ENCODE measurements at regions not wholly inside any gene's neighbourhood (a gene's known extent, or its start where the extent isn't known, plus 50 kb on each side); places are given as distances from the start of the nearest gene placed in this dataset.
"Not testable (repeated sequence)": the region's sequence is repeated elsewhere in the genome, so short reads cannot be mapped to it uniquely, and the experiment has no call there.

DNA sequence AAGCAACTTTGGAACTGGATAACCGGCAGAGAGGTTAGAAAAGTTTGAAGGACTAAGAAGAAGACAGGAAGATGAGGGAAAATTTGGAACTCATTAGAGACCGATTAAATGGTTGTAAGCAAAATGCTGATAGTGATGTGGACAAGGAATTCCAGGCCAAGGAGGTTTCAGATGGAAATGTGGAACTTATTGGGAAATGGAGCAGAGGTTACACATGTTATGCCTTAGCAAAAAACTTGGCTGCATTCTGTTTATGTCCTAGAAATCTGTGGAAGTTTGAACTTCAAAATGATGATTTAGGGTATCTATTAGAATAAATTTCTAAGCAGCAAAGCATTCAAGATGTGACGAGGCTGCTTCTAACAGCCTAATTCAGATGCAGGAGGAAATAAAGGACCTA lies 675.1 kb upstream of the SYT4 start:
- no peak for DNase-seq (ENCODE audit: low spot score)

DNA sequence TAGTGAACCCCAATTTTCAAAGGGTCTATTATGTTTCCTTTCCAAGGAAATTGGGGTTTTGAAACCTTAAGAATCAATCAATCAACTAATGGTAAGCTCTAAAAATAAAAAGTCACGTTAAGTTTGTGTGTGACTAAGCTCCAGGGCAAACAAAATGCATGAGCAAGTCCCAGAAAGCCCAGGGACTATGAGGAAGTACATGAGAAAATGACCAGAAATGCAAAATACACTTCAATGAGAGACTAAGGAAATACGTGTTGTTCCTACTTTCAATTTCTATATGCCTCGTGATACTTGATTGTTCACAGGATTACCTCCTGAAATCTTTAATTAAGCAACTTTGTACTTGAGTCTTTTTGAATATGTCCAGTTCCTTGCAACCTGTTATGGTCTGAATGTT lies 684.4 kb upstream of the SYT4 start:
- no peak for DNase-seq (ENCODE audit: low spot score)

DNA sequence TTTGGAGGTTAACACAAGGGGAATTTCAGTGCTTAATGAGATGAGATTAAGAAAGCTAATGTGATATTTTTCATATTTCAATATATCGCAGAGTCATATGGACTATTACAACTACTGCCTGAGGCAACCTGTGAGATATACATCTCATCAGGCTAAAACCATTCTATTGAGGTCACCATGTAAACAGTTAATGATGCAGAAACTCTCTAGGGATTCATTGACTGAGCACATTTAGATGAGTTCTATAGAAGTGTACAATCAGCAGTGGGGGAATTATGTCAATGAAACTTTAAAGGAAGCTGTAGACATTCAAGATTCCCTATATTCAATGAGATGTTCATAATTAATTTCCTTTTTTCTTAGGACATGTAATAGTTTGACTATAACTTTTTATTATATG lies 687.4 kb upstream of the SYT4 start:
- no peak for DNase-seq (ENCODE audit: low spot score)

DNA sequence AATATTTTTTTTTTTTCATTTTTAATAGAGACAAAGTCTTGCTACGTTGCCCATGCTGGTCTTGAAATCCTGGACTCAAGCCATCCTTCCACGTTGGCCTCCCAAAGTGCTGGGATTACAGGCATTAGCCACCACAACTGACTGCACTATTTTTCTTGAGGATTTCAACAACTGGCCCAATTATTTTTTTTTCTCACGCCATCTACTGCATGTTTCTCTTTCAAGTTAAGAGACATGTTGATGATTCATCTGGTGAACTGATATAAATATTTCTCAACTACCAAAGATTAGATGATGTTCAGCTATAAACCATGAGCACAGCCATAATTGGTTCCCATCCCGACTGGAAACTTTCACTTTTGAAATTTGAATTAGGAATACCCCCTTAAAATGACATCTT lies 688.4 kb upstream of the SYT4 start:
- no peak for DNase-seq (ENCODE audit: low spot score)

DNA sequence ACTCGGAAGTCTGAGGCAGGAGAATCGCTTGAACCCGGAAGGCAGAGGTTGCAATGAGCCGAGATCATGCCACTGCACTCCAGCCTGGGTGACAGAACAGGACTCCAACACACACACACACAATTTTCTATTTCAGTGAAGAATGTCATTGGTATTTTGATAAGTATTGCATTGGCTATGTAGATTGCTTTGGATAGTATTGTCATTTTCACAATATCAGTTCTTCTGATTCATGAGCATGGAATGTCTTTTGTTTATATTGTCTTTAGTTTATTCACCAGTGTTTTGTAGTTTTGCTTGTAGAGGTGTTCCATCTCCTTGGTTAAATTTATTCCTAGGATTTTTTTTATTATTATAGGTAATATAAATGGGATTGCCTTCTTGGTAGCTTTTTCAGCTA lies 693.4 kb upstream of the SYT4 start:
- no peak for DNase-seq (ENCODE audit: low spot score)

DNA sequence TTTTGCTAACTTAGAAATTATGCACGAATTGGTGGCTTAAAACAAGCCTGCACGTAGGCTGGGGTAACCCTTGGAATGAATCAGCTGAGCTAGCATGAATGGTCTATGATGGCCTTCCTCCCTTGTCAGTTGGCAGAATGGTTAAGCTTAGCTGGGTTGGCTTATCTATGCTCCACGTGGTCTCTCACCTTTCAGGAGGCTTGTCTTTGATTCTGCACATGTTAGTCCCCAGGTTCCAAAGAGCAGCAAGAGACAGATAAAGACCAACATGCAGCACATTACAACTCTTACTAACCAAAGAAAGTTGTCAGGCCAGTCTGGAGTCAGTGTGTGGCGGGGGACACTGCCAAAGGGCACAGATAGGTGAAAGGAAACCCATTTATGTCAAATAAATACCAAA lies 700.9 kb upstream of the SYT4 start:
- no peak for DNase-seq (ENCODE audit: low spot score)

DNA sequence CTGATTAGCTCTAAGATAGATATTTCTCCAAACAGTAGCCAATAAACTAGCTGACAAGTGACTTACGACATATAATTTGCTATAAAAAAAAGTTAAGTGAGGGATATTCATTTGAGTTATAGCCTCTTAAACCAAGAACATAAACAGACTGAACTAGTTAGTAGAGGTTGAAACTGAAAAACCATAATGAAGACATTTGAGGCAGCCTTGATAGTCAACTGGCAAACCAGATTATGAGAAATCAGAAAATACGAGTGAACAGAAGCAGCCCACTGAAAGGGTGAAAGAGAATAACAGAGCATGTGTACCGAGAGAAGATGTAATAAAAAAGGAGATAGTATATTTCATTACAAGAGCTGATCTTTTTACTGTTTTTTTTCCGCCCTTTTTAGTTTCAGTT lies 698.1 kb upstream of the SETBP1 start:
- DNase-seq (ENCODE audit: low spot score), result no peak

DNA sequence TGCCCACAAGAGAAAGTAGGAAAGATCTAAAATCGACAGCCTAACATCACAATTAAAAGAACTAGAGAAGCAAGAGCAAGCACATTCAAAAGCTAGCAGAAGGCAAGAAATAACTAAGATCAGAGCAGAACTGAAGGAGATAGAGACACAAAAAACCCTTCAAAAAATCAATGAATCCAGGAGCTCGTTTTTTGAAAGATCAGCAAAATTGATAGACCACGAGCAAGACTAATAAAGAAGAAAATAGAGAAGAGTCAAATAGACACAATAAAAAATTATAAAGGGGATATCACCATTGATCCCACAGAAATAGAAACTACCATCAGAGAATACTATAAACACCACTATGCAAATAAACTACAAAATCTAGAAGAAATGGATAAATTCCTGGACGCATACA lies 693.6 kb upstream of the SETBP1 start:
- DNase-seq (ENCODE audit: low spot score), result not testable (repeated sequence)

DNA sequence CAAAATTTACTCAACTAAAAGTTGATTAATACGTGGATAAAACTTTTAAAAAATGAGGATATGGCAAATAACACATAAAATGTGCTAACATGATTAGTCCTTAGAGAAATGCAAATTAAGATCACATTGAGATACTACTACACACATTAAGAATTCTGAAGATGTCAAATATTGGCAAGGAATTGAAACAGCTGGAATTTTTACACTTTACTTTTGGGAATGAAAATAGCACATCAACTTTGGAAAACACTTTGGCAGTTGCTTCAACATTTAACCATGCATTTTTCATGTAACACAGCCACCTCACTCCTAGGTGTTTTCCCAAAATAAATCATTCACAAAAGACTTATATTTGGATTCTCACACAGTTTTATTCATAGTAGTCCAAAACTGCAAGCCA lies 687.9 kb upstream of the SETBP1 start:
- no peak for DNase-seq (ENCODE audit: low spot score)

DNA sequence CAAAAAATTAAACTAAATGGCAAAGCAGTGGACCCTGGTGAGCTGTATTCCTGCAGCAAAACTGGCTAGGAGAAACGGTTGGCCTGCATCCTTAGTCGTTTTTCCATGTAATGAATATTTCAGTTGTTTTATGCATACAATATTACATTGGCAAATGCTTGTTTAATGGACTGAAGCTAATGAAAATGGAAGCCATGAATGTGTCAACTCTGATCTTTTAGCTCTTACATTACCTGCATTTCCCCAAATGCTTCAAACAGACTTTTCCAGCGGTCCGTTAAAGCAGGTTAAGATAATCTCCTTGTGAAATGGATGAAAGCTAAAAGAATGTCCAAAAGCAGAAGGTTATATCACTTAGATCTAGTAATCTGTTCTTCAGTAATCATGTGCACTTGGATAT lies 686.3 kb upstream of the SETBP1 start:
- DNase-seq (ENCODE audit: low spot score), result no peak

DNA sequence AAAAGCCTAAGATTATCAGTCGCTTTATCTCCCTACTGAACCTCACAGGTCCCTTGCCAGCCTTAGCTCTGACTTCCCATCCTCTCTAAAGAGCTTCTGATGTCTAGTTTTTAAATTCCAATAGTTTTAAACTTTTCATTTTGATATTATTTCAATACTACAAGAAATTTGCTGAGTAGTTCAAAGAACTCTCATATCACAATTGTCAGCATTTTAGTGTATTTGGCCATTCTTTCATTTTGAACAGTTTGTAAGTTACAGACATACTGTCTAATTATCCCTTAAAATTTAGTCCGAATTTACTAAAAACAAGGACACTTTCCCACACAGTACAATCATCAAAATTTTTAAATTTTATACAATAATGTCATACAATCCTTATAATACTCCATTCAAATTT lies 666.8 kb upstream of the SETBP1 start:
- no peak for DNase-seq (ENCODE audit: low spot score)

DNA sequence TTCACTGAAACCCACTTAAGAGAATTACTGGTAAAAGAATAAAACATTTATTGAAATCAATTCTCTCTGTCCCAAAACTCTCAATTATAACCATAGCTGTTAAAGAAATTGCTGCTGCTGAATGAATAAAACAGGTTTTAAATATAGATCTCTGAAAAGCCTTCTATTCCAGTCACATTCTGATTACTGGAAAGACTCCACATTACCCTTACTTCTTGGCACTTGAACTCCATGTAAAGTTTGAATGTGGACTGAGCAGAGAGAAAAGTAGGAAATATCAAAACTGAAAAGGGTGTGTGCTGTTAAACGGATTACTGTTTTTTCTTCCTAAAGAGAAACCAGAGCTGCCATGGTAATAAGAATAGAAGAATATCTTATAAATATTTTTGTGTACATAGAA lies 655.3 kb upstream of the SETBP1 start:
- DNase-seq (ENCODE audit: low spot score), result no peak

DNA sequence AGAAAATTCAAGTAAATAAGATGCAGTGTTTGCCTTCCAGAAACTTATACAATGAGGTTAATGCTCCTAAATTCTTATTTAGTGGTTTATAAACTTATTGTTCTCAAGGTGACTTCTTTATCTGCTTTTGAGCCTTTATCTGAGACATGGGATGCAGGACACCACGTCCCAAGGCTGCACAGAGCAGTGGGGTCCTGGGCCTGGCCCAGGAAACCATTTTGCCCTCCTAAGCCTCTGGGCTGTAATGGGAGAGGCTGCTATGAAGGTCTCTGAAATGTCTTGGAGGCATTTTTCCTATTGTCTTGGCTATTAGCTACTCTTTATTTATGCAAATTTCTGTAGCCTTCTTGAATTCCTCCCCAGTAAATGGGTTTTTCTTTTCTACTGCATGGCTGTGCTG lies 652.6 kb upstream of the SETBP1 start:
- no peak for DNase-seq (ENCODE audit: low spot score)

DNA sequence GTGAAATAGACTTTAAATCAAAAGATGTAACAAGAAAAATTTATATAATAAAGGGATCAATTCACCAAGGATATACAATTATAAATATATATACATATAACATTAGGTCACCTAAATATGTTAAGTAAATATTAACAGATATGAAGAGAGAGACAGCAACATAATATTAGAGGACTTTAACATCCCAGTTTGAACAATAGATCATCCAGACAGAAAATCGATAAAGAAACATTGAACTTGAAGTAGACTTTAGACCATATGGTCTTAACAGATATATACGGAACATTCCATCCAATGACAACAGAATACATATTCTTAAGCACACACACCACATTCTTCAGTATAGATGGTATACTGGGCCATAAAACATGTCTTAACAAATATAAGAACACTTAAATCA lies 649.6 kb upstream of the SETBP1 start:
- DNase-seq (ENCODE audit: low spot score), result no peak

DNA sequence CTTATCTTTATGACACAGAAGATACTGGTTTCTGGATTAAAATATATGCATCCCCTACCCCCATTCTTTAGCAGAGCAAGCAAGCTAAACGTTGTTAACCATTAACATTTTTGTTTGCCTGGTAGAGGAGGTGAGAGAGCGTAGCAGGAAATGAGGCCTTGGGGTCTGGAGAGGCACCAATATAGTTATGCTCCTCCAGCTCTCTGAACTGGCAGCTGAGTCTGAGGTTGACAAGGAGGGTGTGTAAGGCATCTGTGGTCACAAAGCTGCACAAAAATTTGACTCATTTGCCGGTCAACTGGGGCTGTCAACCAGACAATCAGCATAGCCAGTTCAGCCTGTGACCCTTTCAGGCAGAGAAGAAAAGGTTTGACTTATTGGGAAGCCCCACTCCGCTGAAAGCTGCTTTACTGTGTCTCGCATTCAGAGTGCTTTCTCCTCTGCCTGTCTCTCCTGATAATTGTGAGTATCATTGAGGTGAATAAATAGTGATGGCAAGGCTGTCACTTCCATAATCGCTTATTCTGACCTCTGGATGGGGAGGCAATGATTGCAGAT lies 647.5 kb upstream of the SETBP1 start:
- no peak for DNase-seq (ENCODE audit: low spot score)

DNA sequence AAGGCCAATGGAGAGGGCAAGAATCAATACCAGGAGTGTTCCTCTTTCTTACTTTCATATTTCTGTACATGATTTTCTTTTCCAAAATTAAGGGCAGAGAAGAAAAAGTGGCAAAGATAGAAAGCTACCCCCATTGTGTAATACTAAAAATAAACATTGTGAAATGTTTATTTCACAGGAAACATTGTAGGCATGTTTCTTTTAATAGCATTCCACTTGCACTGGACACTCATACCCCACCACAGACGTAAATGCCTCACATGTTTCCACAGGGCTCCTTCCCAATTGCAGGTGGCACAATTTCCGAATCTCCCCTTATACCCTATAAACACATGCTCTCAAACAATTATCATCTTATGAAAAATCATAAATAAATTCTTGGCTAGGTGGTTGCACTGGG lies 645.1 kb upstream of the SETBP1 start:
- DNase-seq (ENCODE audit: low spot score), result no peak

DNA sequence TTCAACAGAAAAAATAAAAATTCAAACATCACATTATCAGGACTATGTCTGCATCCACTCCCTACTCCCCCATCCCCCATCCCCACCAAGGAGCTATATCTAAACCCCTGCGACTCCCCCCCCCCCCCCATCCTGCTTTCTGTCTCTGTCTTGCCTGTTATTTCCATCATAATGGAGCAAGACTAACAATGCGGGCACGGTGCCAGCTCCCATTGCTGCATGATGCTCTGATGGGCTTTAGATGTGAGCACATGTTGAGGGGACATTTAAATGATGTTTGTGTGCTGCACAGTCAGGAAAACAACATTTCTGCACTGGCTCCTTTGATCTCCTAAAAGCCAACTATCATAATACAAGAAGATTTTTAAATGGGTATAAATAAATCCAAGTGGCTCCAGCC lies 644.2 kb upstream of the SETBP1 start:
- no peak for DNase-seq (ENCODE audit: low spot score)

DNA sequence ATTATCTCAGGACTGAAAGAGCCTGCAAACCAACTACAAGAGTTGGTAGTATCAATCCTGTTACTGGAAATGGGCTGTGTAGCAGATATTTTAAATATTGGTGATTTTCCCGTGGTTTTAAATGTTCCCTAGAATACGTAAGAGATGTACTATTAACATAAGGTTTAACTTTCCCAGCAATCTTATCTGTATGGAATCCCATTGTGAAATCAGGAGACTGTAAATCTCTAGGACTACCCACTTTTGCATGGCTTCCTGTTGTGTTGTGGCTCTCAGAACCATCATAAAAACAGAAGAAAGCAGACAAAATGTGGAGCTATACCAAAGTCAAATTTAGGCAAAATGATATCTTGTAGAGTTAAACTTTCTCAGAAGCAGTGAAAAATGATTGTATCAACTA lies 641.5 kb upstream of the SETBP1 start:
- no peak for DNase-seq (ENCODE audit: low spot score)

DNA sequence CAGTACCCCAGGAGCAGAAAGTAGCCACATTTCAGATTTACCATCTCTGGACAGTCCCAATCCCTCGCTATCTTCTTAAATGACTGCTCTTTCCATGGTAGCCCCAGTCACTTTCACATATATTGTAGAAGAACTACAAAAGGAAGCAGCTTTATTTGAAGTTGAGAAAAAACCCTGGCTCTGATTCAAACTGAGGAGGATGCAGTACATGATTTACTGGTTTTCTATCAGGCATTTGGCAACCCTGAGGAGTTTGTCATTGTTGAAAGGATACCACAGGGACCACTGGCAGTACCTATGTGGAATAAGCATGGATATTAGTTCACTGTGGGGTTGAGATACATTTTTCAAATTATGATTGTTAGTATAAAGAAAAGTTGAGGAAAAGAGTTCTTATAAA lies 640.9 kb upstream of the SETBP1 start:
- no peak for DNase-seq (ENCODE audit: low spot score)

DNA sequence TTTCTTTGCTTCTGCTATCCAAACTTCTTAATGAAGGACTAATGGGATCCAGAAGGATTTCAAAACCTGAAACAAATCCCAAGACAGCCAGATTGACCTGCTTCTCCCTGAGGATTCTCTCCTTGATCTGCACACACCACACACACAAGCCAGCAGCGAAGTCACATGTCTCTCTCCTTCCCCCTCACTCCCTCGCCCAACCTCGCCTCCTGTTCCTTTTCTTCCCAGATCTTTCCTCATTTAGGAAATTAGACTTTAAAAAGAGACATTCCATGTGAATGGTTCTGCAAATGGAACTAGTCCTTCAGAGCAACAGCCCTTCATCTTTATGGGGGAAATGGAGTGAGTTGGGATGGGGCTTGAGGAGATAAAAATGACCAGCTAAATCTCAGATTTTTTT lies 639.1 kb upstream of the SETBP1 start:
- DNase-seq (ENCODE audit: low spot score), result no peak

DNA sequence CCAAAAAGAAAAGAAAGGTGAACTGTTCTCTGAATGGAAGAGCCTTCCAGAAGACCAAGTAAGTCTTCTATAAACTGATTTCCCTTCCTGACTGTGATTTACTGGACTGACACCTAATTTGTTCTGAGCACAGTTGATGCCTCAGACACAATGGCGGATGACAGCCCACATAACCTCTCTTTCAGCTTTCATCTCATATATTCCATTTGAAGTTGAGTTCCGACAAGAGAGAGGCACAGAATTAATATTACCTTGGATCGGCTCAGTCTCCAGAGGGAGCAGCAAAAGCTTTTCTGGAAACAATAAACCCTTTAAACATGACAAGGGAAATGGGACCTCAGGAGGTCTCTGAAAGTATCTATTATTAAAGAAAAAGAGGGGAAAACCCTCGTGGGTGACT lies 638.7 kb upstream of the SETBP1 start:
- DNase-seq (ENCODE audit: low spot score), result no peak

DNA sequence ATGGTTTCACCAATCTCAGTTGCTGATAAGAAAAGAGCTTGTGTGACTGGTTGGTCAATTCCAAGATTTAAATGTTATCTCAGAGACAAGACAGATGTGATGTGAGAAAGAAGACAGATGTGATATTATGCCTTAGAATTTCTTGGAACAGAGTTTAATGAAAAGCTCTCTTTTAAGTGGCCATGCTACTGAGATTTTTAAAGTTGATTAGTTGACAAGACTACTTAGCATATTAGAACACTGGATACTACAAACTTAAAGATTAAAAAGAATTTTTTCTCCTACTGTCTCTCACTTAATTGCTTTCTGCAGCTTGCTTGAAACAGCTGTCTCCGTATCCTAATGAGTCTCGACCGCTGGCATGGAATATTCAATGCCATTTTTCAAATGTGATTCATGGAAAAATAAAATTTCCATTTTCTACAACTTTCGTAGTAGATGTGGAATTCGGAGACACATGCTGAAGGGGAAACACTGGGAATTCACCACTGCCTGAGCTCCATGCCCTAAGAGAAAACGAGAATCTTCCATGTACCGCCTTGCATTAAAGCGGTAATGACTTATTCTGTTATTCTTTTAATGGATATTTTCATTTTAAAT lies 634.2 kb upstream of the SETBP1 start:
- DNase-seq (ENCODE audit: low spot score), result no peak

DNA sequence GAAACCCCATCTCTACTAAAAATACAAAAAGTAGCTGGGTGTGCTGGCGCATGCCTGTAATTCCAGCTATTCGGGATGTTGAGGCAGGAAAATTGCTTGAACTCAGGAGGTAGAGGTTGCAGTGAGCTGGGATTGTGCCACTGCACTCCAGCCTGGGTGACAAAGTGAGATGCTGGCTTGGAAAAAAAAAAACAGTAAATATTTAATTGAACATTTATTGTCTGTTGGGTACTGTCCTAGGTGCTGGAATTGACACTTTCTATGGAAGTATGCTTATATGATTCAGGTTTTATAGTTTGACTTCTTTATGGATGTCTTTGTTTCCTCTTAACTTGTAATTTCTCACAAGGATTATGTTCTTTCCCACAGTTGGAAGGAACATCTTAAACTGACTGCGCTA lies 633.1 kb upstream of the SETBP1 start:
- no peak for DNase-seq (ENCODE audit: low spot score)

DNA sequence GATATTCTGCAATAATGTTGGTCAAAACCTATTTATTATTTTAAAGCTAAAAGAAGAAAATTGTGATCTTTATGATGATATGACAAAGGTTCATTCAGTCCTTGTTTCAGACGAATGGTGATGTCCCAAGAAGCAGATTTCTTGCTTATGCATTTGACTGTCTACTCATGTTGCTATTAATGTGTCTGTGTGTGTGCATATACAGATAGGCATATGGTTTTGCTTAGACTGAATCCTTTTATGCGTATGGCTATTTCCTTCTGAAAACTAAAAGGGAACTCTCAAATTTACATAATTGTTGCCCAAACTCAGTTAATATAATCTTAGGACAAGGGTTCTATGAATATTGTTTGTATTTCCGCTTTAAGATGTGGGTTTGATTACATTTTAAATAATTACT lies 632.3 kb upstream of the SETBP1 start:
- DNase-seq (ENCODE audit: low spot score), result no peak
